Lung (tissue), 11 donors: ENCODE measurements at regions not wholly inside any gene's neighbourhood (a gene's known extent, or its start where the extent isn't known, plus 50 kb on each side); places are given as distances from the start of the nearest gene placed in this dataset.
A peak's percentile ranks its signal among the peaks of the same experiment; 100 is the strongest.

Source experiments
- ATAC-seq: fragments of 200-7000 bp; cut with Tn5 transposase; one replicate; pipeline ENCODE4 v1.9.1; 2020; ENCODE audit warnings: moderate number of reproducible peaks; ENCODE audit not compliant: insufficient read depth, low FRiP score
- DNase-seq, 3 donors: peaks; one replicate each; pipeline ENCODE4 v3.0.0-alpha.2; 2013 to 2017
- H3K27ac ChIP-seq, 2 donors: one replicate each; pipeline ENCODE4 v1.5.1; 2013; ENCODE audit warnings: mild to moderate bottlenecking in 2 of 2, moderate library complexity in 2 of 2, control low read depth in 1 of 2, inconsistent platforms in 1 of 2, low read depth in 1 of 2, low read length in 1 of 2
- H3K27me3 ChIP-seq, 3 donors: one replicate each; pipeline ENCODE4 v1.5.1; 2013; ENCODE audit warnings: low read length in 2 of 3; ENCODE audit not compliant: control insufficient read depth in 3 of 3, insufficient read depth in 3 of 3
- H3K36me3 ChIP-seq, 4 donors: one replicate each; pipeline ENCODE4 v1.5.1; 2013; ENCODE audit warnings: low read length in 4 of 4, mild to moderate bottlenecking in 1 of 4, moderate library complexity in 1 of 4; ENCODE audit not compliant: control insufficient read depth in 4 of 4, insufficient read depth in 4 of 4
- H3K4me1 ChIP-seq, 5 donors: one replicate each; pipeline ENCODE4 v1.5.1; 2013; ENCODE audit warnings: low read length in 5 of 5, mild to moderate bottlenecking in 2 of 5, moderate library complexity in 1 of 5; ENCODE audit not compliant: control insufficient read depth in 5 of 5, insufficient read depth in 5 of 5
- H3K4me3 ChIP-seq: one replicate; pipeline ENCODE4 v1.5.1; 2013; ENCODE audit warnings: mild to moderate bottlenecking, control low read depth, moderate library complexity
- H3K9ac ChIP-seq, 2 donors: one replicate each; pipeline ENCODE4 v1.5.1; 2013; ENCODE audit warnings: low read length in 2 of 2, control low read depth in 1 of 2; ENCODE audit not compliant: insufficient read depth in 1 of 2
- H3K9me3 ChIP-seq, 4 donors: one replicate each; pipeline ENCODE4 v1.5.1; 2013; ENCODE audit warnings: low read length in 3 of 4, mild to moderate bottlenecking in 1 of 4, moderate library complexity in 1 of 4; ENCODE audit not compliant: control insufficient read depth in 4 of 4, insufficient read depth in 3 of 4
- CTCF ChIP-seq: IDR thresholded peaks from 2 replicates; pipeline ENCODE4 v1.5.1; 2012; ENCODE audit warnings: mild to moderate bottlenecking; ENCODE audit errors: control extremely low read depth, extremely low read depth
- WGBS, 2 donors: extraction: QIAGEN DNeasy Blood & Tissue Kit; methylation state at CpG; one replicate each; pipeline ENCODE4 v1.1.7; 2013; 5-methylcytosine and 5-hydroxymethylcytosine counted together
- donor health status: control.
- donor health status: control.
- donor health status: Bipolar disorder and iron deficiency.
- donor health status: healthy.
- donor health status: DM: yes; HTN: yes; CAD: no.

- Histone ChIP-seq H3K9me3 (no peaks in the 10 kb centered on the region), H3K4me1 (no peaks in the 10 kb centered on the region), H3K36me3 (no peaks in the 10 kb centered on the region), H3K27ac (no peak overlapping the region), H3K4me3 (no peak overlapping the region), H3K27me3 (no peaks in the 10 kb centered on the region), H3K9ac (no peak overlapping the region)
- TF ChIP-seq CTCF, result no peak
- ATAC-seq (no peak), DNase-seq (peak in 1 of 3 donors; percentile 6)
- WGBS, 2 donors, result 38 to 53% methylated on average over 14 of the region's 14 CpGs
Measured at GRCh38 chr2:136381722-136382633, 264.0 kb upstream of the CXCR4 start.

GRCh38 chr2:136381245-136381644 lies 263.3 kb upstream of the CXCR4 start:
- WGBS, 2 donors, result 92 to 95% methylated on average over 1 of the region's 1 CpG
- H3K4me1 ChIP-seq, result peaks cover 0 to 7% (median 0%) of the 10 kb centered on the region in 5 donors
- no peak overlapping the region for H3K9ac ChIP-seq
- TF ChIP-seq CTCF, result no peak
- H3K36me3 ChIP-seq, result no peaks in the 10 kb centered on the region
- no peak overlapping the region for H3K27ac ChIP-seq
- ATAC-seq, result no peak
- H3K27me3 ChIP-seq, result no peaks in the 10 kb centered on the region
- DNase-seq, result no peak
- no peak overlapping the region for H3K4me3 ChIP-seq
- H3K9me3 ChIP-seq, result no peaks in the 10 kb centered on the region

- ATAC-seq, result peak; percentile 34
- Histone ChIP-seq H3K27ac (no peak overlapping the region), H3K9me3 (no peaks in the 10 kb centered on the region), H3K9ac (no peak overlapping the region), H3K36me3 (no peaks in the 10 kb centered on the region), H3K27me3 (no peaks in the 10 kb centered on the region), H3K4me1 (peaks cover 0 to 8% (median 0%) of the 10 kb centered on the region in 5 donors), H3K4me3 (no peak overlapping the region)
- peak; percentile 52 to 56 (median 54) for DNase-seq
- TF ChIP-seq CTCF, result peak; percentile 49
- 57 to 59% methylated on average over 4 of the region's 4 CpGs for WGBS, 2 donors
Measured at GRCh38 chr2:136378712-136379595, 261.0 kb upstream of the CXCR4 start.
